Right atrium auricular region (tissue), 2 donors: ENCODE measurements at regions not wholly inside any gene's neighbourhood (a gene's known extent, or its start where the extent isn't known, plus 50 kb on each side); places are given as distances from the start of the nearest gene placed in this dataset.

ENCODE experiments used
- DNase-seq: peaks from one replicate; pipeline ENCODE4 v3.0.0-alpha.2; 2019; ENCODE audit warnings: low spot score
- H3K27ac ChIP-seq, 2 donors: fragments of 200-600 bp; sonication (generic); 1 replicate in 1 of 2; 2 replicates in 1 of 2; pipeline ENCODE4 v1.5.1; 2016 to 2019
- H3K27me3 ChIP-seq, 2 donors: fragments of 200-600 bp; sonication (generic); one replicate each; pipeline versions ENCODE4 v1.5.1 to v1.6.0; 2017 to 2019
- H3K36me3 ChIP-seq: fragments of 200-600 bp; sonication (generic); one replicate; pipeline ENCODE4 v1.5.1; 2016
- H3K4me1 ChIP-seq, 2 donors: fragments of 200-600 bp; sonication (generic); one replicate each; pipeline versions ENCODE4 v1.5.1 to v1.6.0; 2017 to 2019
- H3K4me3 ChIP-seq, 2 donors: fragments of 200-600 bp; sonication (generic); 1 replicate in 1 of 2; 2 replicates in 1 of 2; pipeline ENCODE4 v1.5.1; 2017 to 2019; ENCODE audit warnings: mild to moderate bottlenecking in 1 of 2, moderate library complexity in 1 of 2
- H3K9me3 ChIP-seq, 2 donors: fragments of 200-600 bp; sonication (generic); one replicate each; pipeline ENCODE4 v1.5.1; 2019
- TF ChIP-seq, protein P1 (sequence below), 2 donors: fragments of 200-600 bp; sonication (generic); IDR thresholded peaks; one replicate each; pipeline ENCODE4 v1.5.1; 2019; ENCODE audit warnings: antibody characterized with exemption in 2 of 2

GRCh38 chr9:14462950-14463349, 149.0 kb upstream of the NFIB start:
- no peaks in the 10 kb centered on the region for H3K36me3 ChIP-seq
- no peaks in the 10 kb centered on the region for H3K9me3 ChIP-seq
- H3K4me1 ChIP-seq = no peaks in the 10 kb centered on the region
- H3K27me3 ChIP-seq = no peaks in the 10 kb centered on the region
- no peak overlapping the region for H3K27ac ChIP-seq
- TF ChIP-seq, protein P1, sequence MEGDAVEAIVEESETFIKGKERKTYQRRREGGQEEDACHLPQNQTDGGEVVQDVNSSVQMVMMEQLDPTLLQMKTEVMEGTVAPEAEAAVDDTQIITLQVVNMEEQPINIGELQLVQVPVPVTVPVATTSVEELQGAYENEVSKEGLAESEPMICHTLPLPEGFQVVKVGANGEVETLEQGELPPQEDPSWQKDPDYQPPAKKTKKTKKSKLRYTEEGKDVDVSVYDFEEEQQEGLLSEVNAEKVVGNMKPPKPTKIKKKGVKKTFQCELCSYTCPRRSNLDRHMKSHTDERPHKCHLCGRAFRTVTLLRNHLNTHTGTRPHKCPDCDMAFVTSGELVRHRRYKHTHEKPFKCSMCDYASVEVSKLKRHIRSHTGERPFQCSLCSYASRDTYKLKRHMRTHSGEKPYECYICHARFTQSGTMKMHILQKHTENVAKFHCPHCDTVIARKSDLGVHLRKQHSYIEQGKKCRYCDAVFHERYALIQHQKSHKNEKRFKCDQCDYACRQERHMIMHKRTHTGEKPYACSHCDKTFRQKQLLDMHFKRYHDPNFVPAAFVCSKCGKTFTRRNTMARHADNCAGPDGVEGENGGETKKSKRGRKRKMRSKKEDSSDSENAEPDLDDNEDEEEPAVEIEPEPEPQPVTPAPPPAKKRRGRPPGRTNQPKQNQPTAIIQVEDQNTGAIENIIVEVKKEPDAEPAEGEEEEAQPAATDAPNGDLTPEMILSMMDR (IDR thresholded peaks at IDR 0.05) = no peak
- DNase-seq = no peak
- no peak overlapping the region for H3K4me3 ChIP-seq

GRCh38 chr9:14455243-14455642, 141.3 kb upstream of the NFIB start:
- Histone ChIP-seq H3K9me3 (no peaks in the 10 kb centered on the region), H3K36me3 (no peaks in the 10 kb centered on the region), H3K27me3 (no peaks in the 10 kb centered on the region), H3K4me3 (no peak overlapping the region), H3K27ac (no peak overlapping the region), H3K4me1 (no peaks in the 10 kb centered on the region)
- TF ChIP-seq, protein P1 (IDR thresholded peaks at IDR 0.05) = no peak
- no peak for DNase-seq

GRCh38 chr9:14453286-14453685, 139.3 kb upstream of the NFIB start:
- no peak for DNase-seq
- H3K4me1 ChIP-seq = no peaks in the 10 kb centered on the region
- H3K4me3 ChIP-seq = no peak overlapping the region
- H3K27ac ChIP-seq = no peak overlapping the region
- TF ChIP-seq, protein P1 (IDR thresholded peaks at IDR 0.05) = no peak
- no peaks in the 10 kb centered on the region for H3K36me3 ChIP-seq
- H3K27me3 ChIP-seq = no peaks in the 10 kb centered on the region
- no peaks in the 10 kb centered on the region for H3K9me3 ChIP-seq

- DNase-seq = no peak
Observed at GRCh38 chr9:14452539-14452938, 138.6 kb upstream of the NFIB start.

DNA sequence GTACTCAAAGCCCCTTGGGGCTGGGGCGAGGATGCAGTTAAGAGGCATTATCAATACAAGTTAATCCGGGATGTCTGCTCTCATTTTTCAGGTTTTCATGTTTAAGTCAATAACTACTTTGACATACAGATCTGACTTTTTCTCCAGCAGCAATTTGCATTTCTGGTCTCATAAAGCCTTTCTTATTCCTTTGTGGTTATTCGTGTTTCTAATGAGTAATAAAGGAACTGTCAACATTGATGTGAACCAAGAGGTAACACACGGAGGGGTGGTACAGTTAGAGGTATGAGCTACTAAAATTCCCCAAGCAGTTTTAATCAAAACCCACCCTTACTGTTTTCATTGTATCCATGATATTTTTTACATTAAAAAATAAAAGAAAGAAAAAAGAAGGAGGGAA, 138.0 kb upstream of the NFIB start:
- no peak for DNase-seq
- no peak overlapping the region for H3K4me3 ChIP-seq
- TF ChIP-seq, protein P1 (IDR thresholded peaks at IDR 0.05) = no peak
- H3K9me3 ChIP-seq = peaks cover 0 to 8% of the 10 kb centered on the region in 2 donors
- no peaks in the 10 kb centered on the region for H3K27me3 ChIP-seq
- no peak overlapping the region for H3K27ac ChIP-seq
- no peaks in the 10 kb centered on the region for H3K36me3 ChIP-seq
- H3K4me1 ChIP-seq = no peaks in the 10 kb centered on the region

More at GRCh38 chr9:14452539-14452938, 138.6 kb upstream of the NFIB start:
- no peaks in the 10 kb centered on the region for H3K4me1 ChIP-seq
- TF ChIP-seq, protein P1 (IDR thresholded peaks at IDR 0.05) = no peak
- H3K27ac ChIP-seq = no peak overlapping the region
- H3K27me3 ChIP-seq = no peaks in the 10 kb centered on the region
- H3K4me3 ChIP-seq = no peak overlapping the region
- H3K36me3 ChIP-seq = no peaks in the 10 kb centered on the region
- peaks cover 0 to 2% of the 10 kb centered on the region in 2 donors for H3K9me3 ChIP-seq

- no peak overlapping the region for H3K4me3 ChIP-seq
- TF ChIP-seq, protein P1 (IDR thresholded peaks at IDR 0.05) = no peak
- no peaks in the 10 kb centered on the region for H3K4me1 ChIP-seq
- peaks cover 0 to 10% of the 10 kb centered on the region in 2 donors for H3K9me3 ChIP-seq
- no peak overlapping the region for H3K27ac ChIP-seq
- no peaks in the 10 kb centered on the region for H3K36me3 ChIP-seq
- DNase-seq = no peak
- no peaks in the 10 kb centered on the region for H3K27me3 ChIP-seq
Observed at GRCh38 chr9:14447103-14447502, 133.2 kb upstream of the NFIB start.
